GM23248 (cell line): ENCODE measurements at regions not wholly inside any gene's neighbourhood (a gene's known extent, or its start where the extent isn't known, plus 50 kb on each side); places are given as distances from the start of the nearest gene placed in this dataset.

ENCODE experiments used
- EZH2 ChIP-seq: fragments of 200-600 bp; sonication (generic); IDR thresholded peaks from 2 replicates; pipeline ENCODE4 v1.6.1; 2018; ENCODE audit warnings: antibody characterized with exemption, mild to moderate bottlenecking; ENCODE audit not compliant: insufficient read depth, poor library complexity, severe bottlenecking
- EZH2phosphoT487 ChIP-seq: fragments of 200-600 bp; sonication (generic); IDR thresholded peaks from 2 replicates; pipeline ENCODE4 v1.6.1; 2018; ENCODE audit warnings: antibody characterized with exemption, moderate library complexity, mild to moderate bottlenecking, low read depth; ENCODE audit not compliant: insufficient read depth

GRCh38 chr3:72418244-72418643, 430.0 kb downstream of the SHQ1 start:
- TF ChIP-seq EZH2phosphoT487 (no peak), EZH2 (no peak)
